Left cardiac atrium (tissue), 4 donors: ENCODE measurements at regions not wholly inside any gene's neighbourhood (a gene's known extent, or its start where the extent isn't known, plus 50 kb on each side); places are given as distances from the start of the nearest gene placed in this dataset.

Source experiments
- ATAC-seq, 2 donors: fragments of 200-7000 bp; cut with Tn5 transposase; one replicate each; pipeline ENCODE4 v1.9.1; 2020; ENCODE audit warnings: mild to moderate bottlenecking in 2 of 2, moderate library complexity in 2 of 2
- DNase-seq: peaks from one replicate; pipeline ENCODE4 v3.0.0-alpha.2; 2020
- intact Hi-C, 2 donors: fragments of 100-400 bp; cut with DNase I; formaldehyde crosslinking; loops; one replicate each; pipeline versions ENCODE4 v1.14.1 to v1.15.1; 2022 to 2023
- donor health status: DM: no; HTN: yes; CAD: no.
- donor health status: DM: no; HTN: yes; CAD: no; lungs with severe emphysema.
- donor health status: DM: yes; HTN: yes; CAD: no.
- donor health status: Dilated cardiomyopathy.

GRCh38 chr14:85731186-85731585, 201.2 kb downstream of the FLRT2 start:
- DNase-seq, result peak; percentile 19
- peak; percentile 53 to 98 for ATAC-seq
- intact Hi-C loops, result no loop called here

GRCh38 chr14:85728476-85729065, 198.6 kb downstream of the FLRT2 start:
- no peak for ATAC-seq
- intact Hi-C loops, result no loop called here
- DNase-seq, result no peak

- intact Hi-C loops, result no loop called here
- ATAC-seq (no peak), DNase-seq (no peak)
Measured at GRCh38 chr14:85714069-85714468, 184.1 kb downstream of the FLRT2 start.

- intact Hi-C loops, result no loop called here
- ATAC-seq (no peak), DNase-seq (no peak)
Measured at GRCh38 chr14:85711620-85712019, 181.7 kb downstream of the FLRT2 start.
